ENCODE measurements at regions not wholly inside any gene's neighbourhood (a gene's known extent, or its start where the extent isn't known, plus 50 kb on each side); places are given as distances from the start of the nearest gene placed in this dataset.

DNA sequence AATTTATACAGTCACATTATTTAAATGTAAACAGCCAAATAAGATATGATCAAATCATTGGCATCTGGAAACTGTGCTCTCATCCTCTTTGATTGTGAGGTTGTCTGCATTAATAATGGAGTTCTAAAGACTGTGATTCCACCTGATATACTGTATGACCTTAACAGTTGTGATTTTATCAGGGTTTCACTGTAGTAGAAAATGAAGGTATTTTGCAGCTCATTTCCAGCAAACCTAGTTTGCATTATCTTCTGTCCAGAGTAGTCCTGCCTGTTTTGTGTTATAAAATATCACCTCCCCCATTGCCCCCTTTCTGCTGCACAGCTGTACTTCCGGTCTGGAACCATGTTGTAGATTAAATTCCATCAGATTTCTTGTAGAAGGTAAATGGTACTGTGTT, 731.6 kb upstream of the FANCL start:
- in situ Hi-C loops (cut with MboI) = no loop called here
- Histone ChIP-seq H3K4me1 (ENCODE audit: insufficient read depth) (no peaks in the 10 kb centered on the region), H3K36me3 (ENCODE audit: low read depth) (no peaks in the 10 kb centered on the region), H3K4me3 (no peak overlapping the region), H3K27ac (no peak overlapping the region), H2AFZ (no peak overlapping the region), H3K4me2 (ENCODE audit: unreplicated experiment) (no peak overlapping the region), H4K20me1 (ENCODE audit: insufficient read depth) (no peaks in the 10 kb centered on the region), H3F3A (ENCODE audit: insufficient read depth) (no peaks in the 10 kb centered on the region), H3K9me3 (ENCODE audit: low read depth) (no peaks in the 10 kb centered on the region), H3K27me3 (replicated peaks; ENCODE audit: insufficient read depth) (no peaks in the 10 kb centered on the region), H3K79me2 (ENCODE audit: insufficient read depth) (no peaks in the 10 kb centered on the region), H3K9ac (no peak overlapping the region), H3K9me2 (ENCODE audit: insufficient read depth) (no peaks in the 10 kb centered on the region)
- TF ChIP-seq EZH2phosphoT487 (IDR thresholded peaks at IDR 0.05; ENCODE audit: insufficient read depth, low read depth) (no peak), EZH2 (IDR thresholded peaks at IDR 0.05; ENCODE audit: insufficient read depth, poor library complexity, severe bottlenecking) (no peak)
- DNase-seq = no peak
- 52 to 65% methylated on average over 1 of the region's 1 CpG for WGBS, 2 experiments (ENCODE audit: low coverage in 1 of 2, low lambda C conversion rate in 2 of 2, missing lambda C conversion rate in 2 of 2)

DNA sequence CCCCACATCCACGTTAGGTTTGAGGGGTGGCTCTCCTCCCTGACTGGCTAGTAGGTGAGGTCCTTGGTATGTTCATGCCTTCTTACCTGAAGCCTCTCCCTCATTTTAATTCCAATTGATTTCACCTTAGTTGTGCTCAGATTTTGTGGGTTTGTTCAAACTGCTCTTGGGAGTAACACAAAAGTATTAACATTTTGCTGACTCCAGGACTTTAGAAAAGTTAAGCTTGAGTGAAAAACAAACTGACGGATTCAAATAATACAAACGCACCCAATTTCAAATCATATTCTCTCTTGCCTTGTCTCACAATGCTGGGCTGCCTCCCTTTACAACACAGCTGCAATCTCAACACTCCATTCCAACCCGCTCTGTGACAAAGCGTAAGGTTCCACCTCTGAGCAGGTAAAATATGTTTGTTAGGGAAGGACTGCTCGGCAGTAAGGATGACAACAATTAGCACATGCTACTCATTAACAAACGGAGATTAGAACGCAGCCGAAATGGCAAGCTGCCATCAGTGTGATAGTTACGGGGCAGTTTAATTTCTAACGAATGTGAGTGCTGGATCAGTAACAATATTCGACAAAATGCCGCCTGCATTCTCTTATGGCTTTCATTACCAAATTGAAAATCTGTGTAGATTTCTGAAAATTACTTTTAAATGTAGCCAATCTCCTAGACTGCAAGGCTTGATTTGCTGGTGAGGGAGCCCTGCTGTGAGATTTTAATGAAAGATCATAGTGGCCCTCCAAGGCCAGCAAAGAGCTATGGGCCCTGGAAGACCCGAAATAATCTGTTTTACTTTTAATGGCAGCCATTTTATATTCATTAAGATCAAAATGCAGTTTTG, 730.6 kb upstream of the FANCL start:
- no peak overlapping the region for H3K27ac ChIP-seq
- H3K9me2 ChIP-seq (ENCODE audit: insufficient read depth) = no peaks in the 10 kb centered on the region
- no peak for DNase-seq
- no peak overlapping the region for H3K9ac ChIP-seq
- in situ Hi-C loops (cut with MboI) = no loop called here
- peak overlapping the region; percentile 25; the same call in 1 of the 2 replicates for H2AFZ ChIP-seq
- H3F3A ChIP-seq (ENCODE audit: insufficient read depth) = no peaks in the 10 kb centered on the region
- H3K79me2 ChIP-seq (ENCODE audit: insufficient read depth) = no peaks in the 10 kb centered on the region
- H3K4me3 ChIP-seq = no peak overlapping the region
- no peaks in the 10 kb centered on the region for H3K36me3 ChIP-seq (ENCODE audit: low read depth)
- H4K20me1 ChIP-seq (ENCODE audit: insufficient read depth) = no peaks in the 10 kb centered on the region
- WGBS, 2 experiments (ENCODE audit: low coverage in 1 of 2, low lambda C conversion rate in 2 of 2, missing lambda C conversion rate in 2 of 2) = 22 to 26% methylated on average over 14 of the region's 14 CpGs
- H3K4me1 ChIP-seq (ENCODE audit: insufficient read depth) = no peaks in the 10 kb centered on the region
- no peak overlapping the region for H3K4me2 ChIP-seq (ENCODE audit: unreplicated experiment)
- no peaks in the 10 kb centered on the region for H3K9me3 ChIP-seq (ENCODE audit: low read depth)
- no peaks in the 10 kb centered on the region for H3K27me3 ChIP-seq (replicated peaks; ENCODE audit: insufficient read depth)
- TF ChIP-seq EZH2 (IDR thresholded peaks at IDR 0.05; ENCODE audit: insufficient read depth, poor library complexity, severe bottlenecking) = no peak

DNA sequence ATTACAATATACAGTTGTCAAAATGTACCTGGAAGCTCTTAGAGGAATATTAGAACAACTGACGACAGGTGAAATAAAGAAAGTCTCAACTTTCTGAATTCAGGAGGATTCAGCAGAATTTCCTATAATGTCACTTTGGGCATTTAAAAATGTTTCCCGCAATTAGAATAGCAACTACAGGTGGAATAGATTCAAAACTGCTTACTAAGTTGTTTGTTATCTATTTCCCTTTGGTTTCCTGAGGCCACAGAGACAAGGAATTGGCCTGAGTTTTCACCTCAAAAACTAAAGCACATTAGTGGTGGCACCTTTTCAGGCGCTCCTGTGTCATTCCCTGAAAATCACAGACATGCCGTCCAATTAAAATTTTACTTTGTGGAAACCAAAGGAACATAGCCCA, 729.2 kb upstream of the FANCL start:
- no peaks in the 10 kb centered on the region for H4K20me1 ChIP-seq (ENCODE audit: insufficient read depth)
- WGBS, 2 experiments (ENCODE audit: low coverage in 1 of 2, low lambda C conversion rate in 2 of 2, missing lambda C conversion rate in 2 of 2) = 78 to 82% methylated on average over 4 of the region's 4 CpGs

DNA sequence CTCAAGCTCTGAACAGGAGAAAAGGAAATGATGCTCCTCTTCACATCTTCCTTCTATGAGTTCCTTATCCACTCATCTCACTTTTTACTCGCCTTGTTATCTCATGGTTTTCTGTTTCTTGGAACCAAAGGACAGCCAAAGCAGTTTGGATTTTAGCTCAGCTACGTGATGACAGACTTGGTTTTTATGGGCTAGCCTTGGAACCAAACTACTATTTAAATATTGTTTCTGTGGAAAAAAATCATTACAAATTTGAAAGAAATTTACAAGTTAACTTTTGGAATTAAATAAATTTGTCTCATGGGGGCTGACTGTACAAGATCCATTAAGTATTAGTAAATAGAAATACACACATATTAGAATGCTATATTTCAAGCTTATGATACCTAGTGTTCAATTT, 727.8 kb upstream of the FANCL start:
- H3F3A ChIP-seq (ENCODE audit: insufficient read depth) = no peaks in the 10 kb centered on the region
- H3K27me3 ChIP-seq (replicated peaks; ENCODE audit: insufficient read depth) = no peaks in the 10 kb centered on the region
- H3K4me1 ChIP-seq (ENCODE audit: insufficient read depth) = no peaks in the 10 kb centered on the region
- no peaks in the 10 kb centered on the region for H3K36me3 ChIP-seq (ENCODE audit: low read depth)
- in situ Hi-C loops (cut with MboI) = no loop called here
- no peaks in the 10 kb centered on the region; the same call in 1 of the 2 replicates for H3K9me2 ChIP-seq (ENCODE audit: insufficient read depth)
- H2AFZ ChIP-seq = no peak overlapping the region
- no peak overlapping the region for H3K9ac ChIP-seq
- no peaks in the 10 kb centered on the region for H4K20me1 ChIP-seq (ENCODE audit: insufficient read depth)
- H3K79me2 ChIP-seq (ENCODE audit: insufficient read depth) = no peaks in the 10 kb centered on the region
- 90% methylated on average over 2 of the region's 2 CpGs for WGBS, 2 experiments (ENCODE audit: low coverage in 1 of 2, low lambda C conversion rate in 2 of 2, missing lambda C conversion rate in 2 of 2)
- H3K27ac ChIP-seq = no peak overlapping the region
- TF ChIP-seq EZH2phosphoT487 (IDR thresholded peaks at IDR 0.05; ENCODE audit: insufficient read depth, low read depth) (no peak), EZH2 (IDR thresholded peaks at IDR 0.05; ENCODE audit: insufficient read depth, poor library complexity, severe bottlenecking) (no peak)
- no peaks in the 10 kb centered on the region for H3K9me3 ChIP-seq (ENCODE audit: low read depth)
- H3K4me3 ChIP-seq = no peak overlapping the region
- H3K4me2 ChIP-seq (ENCODE audit: unreplicated experiment) = no peak overlapping the region
- no peak for DNase-seq

More for the DNA sequence above, 729.2 kb upstream of the FANCL start:
- Histone ChIP-seq H3K4me2 (ENCODE audit: unreplicated experiment) (no peak overlapping the region), H3K4me3 (no peak overlapping the region), H3K36me3 (ENCODE audit: low read depth) (no peaks in the 10 kb centered on the region), H3K27ac (no peak overlapping the region), H3K4me1 (ENCODE audit: insufficient read depth) (no peaks in the 10 kb centered on the region), H3K9me2 (ENCODE audit: insufficient read depth) (no peaks in the 10 kb centered on the region; the same call in 1 of the 2 replicates), H3K9ac (no peak overlapping the region), H3F3A (ENCODE audit: insufficient read depth) (no peaks in the 10 kb centered on the region), H3K27me3 (replicated peaks; ENCODE audit: insufficient read depth) (no peaks in the 10 kb centered on the region), H2AFZ (no peak overlapping the region), H3K9me3 (ENCODE audit: low read depth) (no peaks in the 10 kb centered on the region), H3K79me2 (ENCODE audit: insufficient read depth) (no peaks in the 10 kb centered on the region)
- in situ Hi-C loops (cut with MboI) = no loop called here
- DNase-seq = no peak
- TF ChIP-seq EZH2phosphoT487 (IDR thresholded peaks at IDR 0.05; ENCODE audit: insufficient read depth, low read depth) (no peak), EZH2 (IDR thresholded peaks at IDR 0.05; ENCODE audit: insufficient read depth, poor library complexity, severe bottlenecking) (no peak)

All from GM23248 (cell line).